ENCODE measurements at regions not wholly inside any gene's neighbourhood (a gene's known extent, or its start where the extent isn't known, plus 50 kb on each side); places are given as distances from the start of the nearest gene placed in this dataset.

- TF ChIP-seq PATZ1 (CRISPR knock-in tag; IDR thresholded peaks at IDR 0.05; ENCODE audit: borderline replicate concordance) (no peak), CSDC2 (CRISPR knock-in tag; IDR thresholded peaks at IDR 0.05) (no peak), TCF4 (CRISPR knock-in tag; IDR thresholded peaks at IDR 0.05; ENCODE audit: borderline replicate concordance) (no peak), ZNF8 (CRISPR knock-in tag; IDR thresholded peaks at IDR 0.05) (no peak), CREB5 (CRISPR knock-in tag; IDR thresholded peaks at IDR 0.05; ENCODE audit: low read depth) (no peak), ESRRG (CRISPR knock-in tag; IDR thresholded peaks at IDR 0.05) (no peak), ARNTL (CRISPR knock-in tag; IDR thresholded peaks at IDR 0.05; ENCODE audit: borderline replicate concordance, low read depth) (no peak), TOX (CRISPR knock-in tag; IDR thresholded peaks at IDR 0.05; ENCODE audit: borderline replicate concordance) (no peak)
These were observed 98.9 kb downstream of the PRLHR start for GRCh38 chr10:118496525-118496924.

All from SK-N-SH treated with all-trans-retinoic acid at 6 μM for 48 hours (cell line).